PC-9 (cell line): ENCODE measurements at regions not wholly inside any gene's neighbourhood (a gene's known extent, or its start where the extent isn't known, plus 50 kb on each side); places are given as distances from the start of the nearest gene placed in this dataset.

Experiments used
- BruUV-seq: library from RNA; stranded (reverse); fragments of 400-500 nt; replicated peaks from 2 replicates; lab custom pipeline; 2021; lab: Mats Ljungman, UMichigan
- CTCF ChIA-PET: fragments of 300-600 bp; sonication (Branson Sonifier 250); formaldehyde crosslinking; loops from one replicate; lab custom pipeline; 2022; ENCODE audit warnings: antibody characterized with exemption; lab: Charles Lee
- POLR2A ChIA-PET: fragments of 300-600 bp; sonication (Branson Sonifier 250); formaldehyde crosslinking; loops from one replicate; lab custom pipeline; 2022; ENCODE audit warnings: antibody characterized with exemption; ENCODE audit not compliant: unreplicated experiment; lab: Charles Lee
- DNase-seq, 2 experiments: peaks; one replicate each; pipeline versions ENCODE4 v3.0.0 to v3.0.0-alpha.2; 2015 to 2022; ENCODE audit warnings: mixed read lengths in 1 of 2
- H2AFZ ChIP-seq: fragments of 200-600 bp; sonication (generic); 2 replicates; pipeline ENCODE4 v1.8.1; 2017; ENCODE audit warnings: antibody characterized with exemption
- H3F3A ChIP-seq: fragments of 200-600 bp; sonication (generic); 2 replicates; pipeline ENCODE4 v1.8.1; 2017; ENCODE audit warnings: antibody characterized with exemption, mild to moderate bottlenecking, low read depth; ENCODE audit not compliant: insufficient read depth
- H3K27ac ChIP-seq: fragments of 200-600 bp; sonication (generic); 2 replicates; pipeline ENCODE4 v1.6.1; 2016; ENCODE audit warnings: mixed run types
- H3K27me3 ChIP-seq: fragments of 200-600 bp; sonication (generic); 2 replicates; pipeline ENCODE4 v1.6.1; 2016; ENCODE audit warnings: low read depth, mixed run types; ENCODE audit not compliant: insufficient read depth
- H3K36me3 ChIP-seq: fragments of 200-600 bp; sonication (generic); 2 replicates; pipeline ENCODE4 v1.6.1; 2016; ENCODE audit warnings: low read depth, mixed run types
- H3K4me1 ChIP-seq: fragments of 200-600 bp; sonication (generic); replicated peaks from 2 replicates; pipeline ENCODE4 v1.6.1; 2016; ENCODE audit warnings: mixed run types; ENCODE audit not compliant: insufficient read depth
- H3K4me2 ChIP-seq: fragments of 200-600 bp; sonication (generic); 2 replicates; pipeline ENCODE4 v1.6.1; 2017; ENCODE audit warnings: mixed run types
- H3K4me3 ChIP-seq: fragments of 200-600 bp; sonication (generic); 2 replicates; pipeline ENCODE4 v1.6.1; 2016; ENCODE audit warnings: mixed run types
- H3K79me2 ChIP-seq: fragments of 200-600 bp; sonication (generic); 2 replicates; pipeline ENCODE4 v1.6.1; 2017; ENCODE audit warnings: low read depth, mixed run types
- H3K9me2 ChIP-seq: fragments of 200-600 bp; sonication (generic); 2 replicates; pipeline ENCODE4 v1.8.1; 2017; ENCODE audit warnings: mild to moderate bottlenecking; ENCODE audit not compliant: insufficient read depth
- H3K9me3 ChIP-seq: fragments of 200-600 bp; sonication (generic); 2 replicates; pipeline ENCODE4 v1.8.1; 2016; ENCODE audit warnings: low read depth; ENCODE audit not compliant: insufficient read depth
- H4K20me1 ChIP-seq: fragments of 200-600 bp; sonication (generic); 2 replicates; pipeline ENCODE4 v1.8.1; 2017; ENCODE audit not compliant: insufficient read depth
- EZH2 ChIP-seq: fragments of 200-600 bp; sonication (generic); IDR thresholded peaks from 2 replicates; pipeline ENCODE4 v1.8.0; 2017; ENCODE audit warnings: antibody characterized with exemption, low read depth
- intact Hi-C: fragments of 100-400 bp; cut with micrococcal nuclease; formaldehyde crosslinking; loops from one replicate; pipeline ENCODE4 v1.10.0; 2022; ENCODE audit not compliant: unreplicated experiment
- TF ChIP-seq, protein P1 (sequence below): fragments of 200-600 bp; sonication (generic); conservative IDR thresholded peaks from 2 replicates; pipeline ENCODE4 v1.6.1; 2017; ENCODE audit warnings: mixed run types, antibody characterized with exemption, mild to moderate bottlenecking, moderate library complexity

GRCh38 chr16:6571044-6571443, 761.6 kb upstream of the RBFOX1 start:
- Histone ChIP-seq H3K27ac (no peak overlapping the region), H2AFZ (no peak overlapping the region), H3K4me2 (no peak overlapping the region), H4K20me1 (no peaks in the 10 kb centered on the region), H3K9me3 (no peaks in the 10 kb centered on the region), H3K27me3 (peaks cover 33% of the 10 kb centered on the region), H3K79me2 (no peaks in the 10 kb centered on the region), H3K4me3 (no peak overlapping the region), H3K36me3 (no peaks in the 10 kb centered on the region), H3K4me1 (no peaks in the 10 kb centered on the region), H3F3A (no peaks in the 10 kb centered on the region), H3K9me2 (no peaks in the 10 kb centered on the region)
- no peak for TF ChIP-seq EZH2
- TF ChIP-seq, protein P1, sequence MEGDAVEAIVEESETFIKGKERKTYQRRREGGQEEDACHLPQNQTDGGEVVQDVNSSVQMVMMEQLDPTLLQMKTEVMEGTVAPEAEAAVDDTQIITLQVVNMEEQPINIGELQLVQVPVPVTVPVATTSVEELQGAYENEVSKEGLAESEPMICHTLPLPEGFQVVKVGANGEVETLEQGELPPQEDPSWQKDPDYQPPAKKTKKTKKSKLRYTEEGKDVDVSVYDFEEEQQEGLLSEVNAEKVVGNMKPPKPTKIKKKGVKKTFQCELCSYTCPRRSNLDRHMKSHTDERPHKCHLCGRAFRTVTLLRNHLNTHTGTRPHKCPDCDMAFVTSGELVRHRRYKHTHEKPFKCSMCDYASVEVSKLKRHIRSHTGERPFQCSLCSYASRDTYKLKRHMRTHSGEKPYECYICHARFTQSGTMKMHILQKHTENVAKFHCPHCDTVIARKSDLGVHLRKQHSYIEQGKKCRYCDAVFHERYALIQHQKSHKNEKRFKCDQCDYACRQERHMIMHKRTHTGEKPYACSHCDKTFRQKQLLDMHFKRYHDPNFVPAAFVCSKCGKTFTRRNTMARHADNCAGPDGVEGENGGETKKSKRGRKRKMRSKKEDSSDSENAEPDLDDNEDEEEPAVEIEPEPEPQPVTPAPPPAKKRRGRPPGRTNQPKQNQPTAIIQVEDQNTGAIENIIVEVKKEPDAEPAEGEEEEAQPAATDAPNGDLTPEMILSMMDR: no peak
- DNase-seq: no peak
- no TSS peak for BruUV-seq
- intact Hi-C loops: no loop called here
- ChIA-PET CTCF (no interaction called here), POLR2A (no interaction called here)

DNA sequence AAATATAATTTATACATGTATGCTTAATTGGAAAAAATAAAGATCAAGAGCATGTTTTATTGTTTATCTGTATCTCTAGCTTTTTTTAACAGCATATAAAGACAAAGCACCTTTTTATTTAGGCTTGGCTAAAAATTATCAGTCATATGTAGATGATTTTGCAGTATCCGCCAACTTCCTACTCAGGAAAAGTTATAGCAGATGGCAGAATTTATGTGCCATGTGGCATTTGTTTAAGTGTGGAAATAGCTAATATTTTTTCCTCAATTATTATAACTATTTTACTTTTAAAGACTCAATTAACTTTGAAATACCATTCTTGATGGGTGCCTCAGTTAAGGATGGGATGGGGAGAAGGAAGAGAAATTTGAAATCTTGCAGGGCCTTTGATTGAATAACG, 762.1 kb upstream of the RBFOX1 start:
- H3F3A ChIP-seq: no peaks in the 10 kb centered on the region
- no peaks in the 10 kb centered on the region for H3K36me3 ChIP-seq
- H3K27me3 ChIP-seq: peaks cover 33% of the 10 kb centered on the region
- no peaks in the 10 kb centered on the region for H4K20me1 ChIP-seq
- H3K4me3 ChIP-seq: no peak overlapping the region
- no peak for DNase-seq
- ChIA-PET POLR2A (no interaction called here), CTCF (no interaction called here)
- H3K27ac ChIP-seq: no peak overlapping the region
- H3K9me2 ChIP-seq: no peaks in the 10 kb centered on the region
- intact Hi-C loops: no loop called here
- H2AFZ ChIP-seq: no peak overlapping the region
- H3K9me3 ChIP-seq: no peaks in the 10 kb centered on the region
- BruUV-seq: no TSS peak
- no peaks in the 10 kb centered on the region for H3K79me2 ChIP-seq
- H3K4me1 ChIP-seq: no peaks in the 10 kb centered on the region
- TF ChIP-seq, protein P1: no peak
- no peak for TF ChIP-seq EZH2
- no peak overlapping the region for H3K4me2 ChIP-seq

DNA sequence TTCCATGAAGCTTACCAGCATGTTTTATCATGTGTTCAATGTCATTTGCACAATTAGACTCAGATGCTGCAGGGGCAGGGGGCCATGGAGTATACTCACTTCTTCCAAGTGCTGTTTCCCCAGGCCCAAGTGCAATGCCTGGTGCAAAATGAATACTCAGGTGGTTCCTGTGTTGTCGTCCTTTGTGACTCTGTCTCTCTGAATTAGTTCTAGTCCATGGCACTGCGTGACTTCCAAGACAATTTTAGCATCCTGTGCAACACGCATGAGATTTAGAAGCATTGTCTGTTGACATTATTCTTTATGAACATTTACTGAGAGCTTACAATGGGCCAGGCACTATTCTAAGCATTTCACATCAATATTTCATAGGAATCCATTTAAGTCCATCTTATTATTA, 769.7 kb upstream of the RBFOX1 start:
- intact Hi-C loops: no loop called here
- H4K20me1 ChIP-seq: no peaks in the 10 kb centered on the region
- H3K9me2 ChIP-seq: no peaks in the 10 kb centered on the region
- no TSS peak for BruUV-seq
- no peak for DNase-seq
- no peaks in the 10 kb centered on the region for H3K4me1 ChIP-seq
- no peak for TF ChIP-seq EZH2
- TF ChIP-seq, protein P1: no peak
- no peak overlapping the region for H3K4me3 ChIP-seq
- no peaks in the 10 kb centered on the region for H3K9me3 ChIP-seq
- no peak overlapping the region for H3K4me2 ChIP-seq
- H3K79me2 ChIP-seq: no peaks in the 10 kb centered on the region
- no peaks in the 10 kb centered on the region for H3K36me3 ChIP-seq
- CTCF ChIA-PET: no interaction called here
- H3F3A ChIP-seq: no peaks in the 10 kb centered on the region
- H2AFZ ChIP-seq: no peak overlapping the region
- H3K27me3 ChIP-seq: no peaks in the 10 kb centered on the region
- POLR2A ChIA-PET: no interaction called here
- no peak overlapping the region for H3K27ac ChIP-seq
